GM12873 (cell line): ENCODE measurements at regions not wholly inside any gene's neighbourhood (a gene's known extent, or its start where the extent isn't known, plus 50 kb on each side); places are given as distances from the start of the nearest gene placed in this dataset.

Experiments used
- TF ChIP-seq, protein P1 (sequence below): IDR thresholded peaks from 2 replicates; pipeline ENCODE4 v1.5.1; 2012; ENCODE audit warnings: low read depth, mild to moderate bottlenecking, moderate library complexity, low read length, control low read depth; ENCODE audit not compliant: insufficient read depth; ENCODE audit errors: missing control alignments

DNA sequence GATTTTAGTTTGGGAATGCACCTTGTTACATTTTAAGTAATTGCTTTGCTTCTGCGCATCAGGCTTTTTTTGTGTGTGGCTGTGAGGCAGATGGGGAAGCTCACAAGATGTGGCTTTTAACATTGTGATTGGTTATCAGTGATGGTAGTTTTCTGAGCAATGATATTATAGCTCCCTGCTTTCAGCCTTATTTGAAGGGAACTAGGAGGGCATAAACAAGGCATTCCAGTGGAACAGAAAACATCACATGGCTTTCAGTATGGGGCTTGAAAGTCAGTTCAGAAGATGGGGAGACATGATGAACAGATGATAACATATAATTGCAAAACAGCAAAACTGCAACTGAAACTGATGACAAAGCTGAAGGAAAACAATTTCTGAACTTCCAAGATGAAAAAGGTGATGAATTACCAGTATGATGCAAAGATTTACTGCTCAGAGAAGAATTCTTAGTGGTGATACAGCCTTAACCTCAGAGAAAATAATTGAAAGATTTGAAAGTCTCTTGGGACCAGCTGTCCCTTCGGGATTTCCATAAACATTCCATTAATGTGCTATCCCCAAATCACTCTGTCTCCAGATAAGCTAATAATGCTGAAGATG is 439.7 kb downstream of the RND3 start:
- TF ChIP-seq, protein P1, sequence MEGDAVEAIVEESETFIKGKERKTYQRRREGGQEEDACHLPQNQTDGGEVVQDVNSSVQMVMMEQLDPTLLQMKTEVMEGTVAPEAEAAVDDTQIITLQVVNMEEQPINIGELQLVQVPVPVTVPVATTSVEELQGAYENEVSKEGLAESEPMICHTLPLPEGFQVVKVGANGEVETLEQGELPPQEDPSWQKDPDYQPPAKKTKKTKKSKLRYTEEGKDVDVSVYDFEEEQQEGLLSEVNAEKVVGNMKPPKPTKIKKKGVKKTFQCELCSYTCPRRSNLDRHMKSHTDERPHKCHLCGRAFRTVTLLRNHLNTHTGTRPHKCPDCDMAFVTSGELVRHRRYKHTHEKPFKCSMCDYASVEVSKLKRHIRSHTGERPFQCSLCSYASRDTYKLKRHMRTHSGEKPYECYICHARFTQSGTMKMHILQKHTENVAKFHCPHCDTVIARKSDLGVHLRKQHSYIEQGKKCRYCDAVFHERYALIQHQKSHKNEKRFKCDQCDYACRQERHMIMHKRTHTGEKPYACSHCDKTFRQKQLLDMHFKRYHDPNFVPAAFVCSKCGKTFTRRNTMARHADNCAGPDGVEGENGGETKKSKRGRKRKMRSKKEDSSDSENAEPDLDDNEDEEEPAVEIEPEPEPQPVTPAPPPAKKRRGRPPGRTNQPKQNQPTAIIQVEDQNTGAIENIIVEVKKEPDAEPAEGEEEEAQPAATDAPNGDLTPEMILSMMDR = no peak

- TF ChIP-seq, protein P1 = no peak
These were observed 440.7 kb downstream of the RND3 start for GRCh38 chr2:150046810-150047209.

GRCh38 chr2:150046211-150046610 is 441.3 kb downstream of the RND3 start:
- TF ChIP-seq, protein P1 = no peak

- TF ChIP-seq, protein P1 = no peak
These were observed 441.9 kb downstream of the RND3 start for GRCh38 chr2:150045601-150046000.

GRCh38 chr2:150043172-150043500 is 444.3 kb downstream of the RND3 start:
- TF ChIP-seq, protein P1 = no peak

- TF ChIP-seq, protein P1 = no peak
These were observed 444.8 kb downstream of the RND3 start for GRCh38 chr2:150042500-150043171.

DNA sequence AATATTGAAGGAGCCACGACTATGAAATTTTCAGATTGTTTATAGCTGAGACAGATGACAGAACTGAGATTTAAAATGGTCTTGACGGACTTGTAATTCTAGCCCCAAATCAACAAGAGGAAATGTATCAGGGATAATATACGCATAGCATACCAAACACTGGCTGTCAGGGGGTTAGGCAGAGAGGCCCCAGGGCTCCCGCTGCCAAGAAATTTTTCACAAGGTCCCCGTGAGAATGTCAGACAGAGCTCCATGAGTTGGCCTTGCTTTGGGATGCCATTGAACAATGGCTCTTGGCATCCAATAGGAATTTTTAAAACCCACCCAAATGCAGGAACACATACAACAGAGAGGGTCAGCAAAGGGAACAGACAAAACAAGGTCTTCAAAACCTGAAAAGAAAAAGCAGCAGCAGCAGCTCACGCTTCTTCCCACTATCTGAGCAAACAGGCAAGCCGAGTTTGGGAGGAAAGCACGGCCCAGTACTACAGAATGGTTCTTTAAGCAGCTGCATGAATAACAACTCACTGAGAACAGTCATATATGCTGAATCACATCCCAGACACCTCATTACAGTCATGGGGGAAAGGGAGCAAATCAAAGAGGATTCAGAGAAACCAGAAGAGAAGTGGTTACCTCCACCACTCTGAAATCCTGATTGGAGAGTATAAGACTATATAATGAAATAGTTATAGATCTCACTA is 445.6 kb downstream of the RND3 start:
- TF ChIP-seq, protein P1 = no peak
